CD14-positive monocyte (primary cell): ENCODE measurements at regions not wholly inside any gene's neighbourhood (a gene's known extent, or its start where the extent isn't known, plus 50 kb on each side); places are given as distances from the start of the nearest gene placed in this dataset.

ENCODE experiments used
- DNase-seq, 3 donors: peaks; one replicate each; pipeline ENCODE4 v3.0.0-alpha.2; 2011 to 2022
- H2AFZ ChIP-seq: 2 replicates; pipeline ENCODE4 v1.6.0; 2012; ENCODE audit warnings: mild to moderate bottlenecking, low read depth, low read length, inconsistent platforms; ENCODE audit not compliant: insufficient read depth, poor library complexity, severe bottlenecking
- H3K27ac ChIP-seq, 2 donors: 1 replicate in 1 of 2; 2 replicates in 1 of 2; pipeline ENCODE4 v1.5.1; 2012 to 2013; ENCODE audit warnings: low read length in 2 of 2, control low read depth in 1 of 2, inconsistent platforms in 1 of 2, low read depth in 1 of 2, mild to moderate bottlenecking in 1 of 2
- H3K27me3 ChIP-seq, 2 donors: one replicate each; pipeline versions ENCODE4 v1.6.0 to v1.6.1; 2011 to 2013; ENCODE audit warnings: low read length in 2 of 2; ENCODE audit not compliant: control insufficient read depth in 2 of 2, insufficient read depth in 2 of 2
- H3K36me3 ChIP-seq, 2 donors: replicated peaks in 1 of 2; 1 replicate in 1 of 2; 2 replicates in 1 of 2; pipeline versions ENCODE4 v1.5.1 to v1.6.1; 2012 to 2013; ENCODE audit warnings: low read length in 2 of 2, control low read depth in 1 of 2, inconsistent platforms in 1 of 2, mild to moderate bottlenecking in 1 of 2; ENCODE audit not compliant: insufficient read depth in 2 of 2, control insufficient read depth in 1 of 2
- H3K4me1 ChIP-seq, 2 donors: 1 replicate in 1 of 2; 2 replicates in 1 of 2; pipeline versions ENCODE4 v1.5.1 to v1.6.1; 2012 to 2013; ENCODE audit warnings: low read length in 2 of 2, control low read depth in 1 of 2, inconsistent platforms in 1 of 2, mild to moderate bottlenecking in 1 of 2, moderate library complexity in 1 of 2; ENCODE audit not compliant: insufficient read depth in 2 of 2, control insufficient read depth in 1 of 2
- H3K4me2 ChIP-seq: replicated peaks from 2 replicates; pipeline ENCODE3; 2012; ENCODE audit warnings: low read length, moderate library complexity, mild to moderate bottlenecking; ENCODE audit not compliant: poor library complexity, severe bottlenecking; ENCODE audit errors: extremely low read depth
- H3K4me3 ChIP-seq, 3 experiments: fragments of 200-600 bp in 1 of 3; sonication (generic) in 1 of 3; replicated peaks in 1 of 3; 1 replicate in 2 of 3; 2 replicates in 1 of 3; pipeline ENCODE4 v1.5.1; 2011 to 2013; ENCODE audit warnings: low read length in 3 of 3, mild to moderate bottlenecking in 3 of 3, control low read depth in 2 of 3, low read depth in 2 of 3, inconsistent platforms in 1 of 3, moderate library complexity in 1 of 3
- H3K79me2 ChIP-seq: 2 replicates; pipeline ENCODE4 v1.6.0; 2012; ENCODE audit warnings: mild to moderate bottlenecking, control low read depth, inconsistent platforms, low read length, moderate library complexity; ENCODE audit not compliant: insufficient read depth
- H3K9ac ChIP-seq: 2 replicates; pipeline ENCODE4 v1.6.0; 2017; ENCODE audit warnings: low read length, mild to moderate bottlenecking; ENCODE audit not compliant: insufficient read depth, poor library complexity, severe bottlenecking
- H3K9me3 ChIP-seq, 2 donors: replicated peaks in 1 of 2; 1 replicate in 1 of 2; 2 replicates in 1 of 2; pipeline versions ENCODE4 v1.5.1 to v1.6.1; 2012 to 2013; ENCODE audit warnings: low read length in 2 of 2, control low read depth in 1 of 2; ENCODE audit not compliant: control insufficient read depth in 1 of 2, insufficient read depth in 1 of 2
- H4K20me1 ChIP-seq: 2 replicates; pipeline ENCODE4 v1.6.0; 2012; ENCODE audit warnings: mild to moderate bottlenecking, low read length, control low read depth, moderate library complexity; ENCODE audit not compliant: insufficient read depth
- H3K27ac Mint-ChIP-seq, 7 donors: one replicate each; pipeline ENCODE4 v1.8.0; 2020; ENCODE audit warnings: mild to moderate bottlenecking in 7 of 7, mixed read lengths in 7 of 7, moderate library complexity in 6 of 7, inconsistent platforms in 2 of 7
- H3K27me3 Mint-ChIP-seq, 3 donors: one replicate each; pipeline ENCODE4 v1.8.0; 2021 to 2022; ENCODE audit warnings: low read depth in 3 of 3, mild to moderate bottlenecking in 3 of 3, mixed read lengths in 3 of 3, moderate library complexity in 3 of 3, inconsistent platforms in 1 of 3
- H3K36me3 Mint-ChIP-seq, 2 donors: one replicate each; pipeline ENCODE4 v1.8.0; 2020; ENCODE audit warnings: mixed read lengths in 2 of 2, inconsistent platforms in 1 of 2, mild to moderate bottlenecking in 1 of 2
- H3K4me1 Mint-ChIP-seq: one replicate; pipeline ENCODE4 v1.8.0; 2020; ENCODE audit warnings: mild to moderate bottlenecking, mixed read lengths
- H3K4me3 Mint-ChIP-seq, 2 donors: one replicate each; pipeline ENCODE4 v1.8.0; 2020; ENCODE audit warnings: mild to moderate bottlenecking in 2 of 2, mixed read lengths in 2 of 2, moderate library complexity in 1 of 2
- H3K9me3 Mint-ChIP-seq, 7 donors: one replicate each; pipeline ENCODE4 v1.8.0; 2020 to 2022; ENCODE audit warnings: mixed read lengths in 7 of 7, mild to moderate bottlenecking in 6 of 7, moderate library complexity in 6 of 7, inconsistent platforms in 2 of 7
- WGBS: methylation state at CpG from one replicate; pipeline ENCODE4 v1.1.5; 2013; ENCODE audit warnings: missing lambda C conversion rate; ENCODE audit not compliant: insufficient coverage; 5-methylcytosine and 5-hydroxymethylcytosine counted together
- intact Hi-C, 2 donors: fragments of 100-400 bp; cut with micrococcal nuclease; formaldehyde crosslinking; loops; one replicate each; pipeline versions ENCODE4 v1.15.0 to v1.15.1; 2023
- TF ChIP-seq, protein P1 (sequence below): fragments of 200-600 bp; IDR thresholded peaks from one replicate; pipeline ENCODE4 v1.8.0; 2022; ENCODE audit warnings: antibody characterized with exemption, mild to moderate bottlenecking

DNA sequence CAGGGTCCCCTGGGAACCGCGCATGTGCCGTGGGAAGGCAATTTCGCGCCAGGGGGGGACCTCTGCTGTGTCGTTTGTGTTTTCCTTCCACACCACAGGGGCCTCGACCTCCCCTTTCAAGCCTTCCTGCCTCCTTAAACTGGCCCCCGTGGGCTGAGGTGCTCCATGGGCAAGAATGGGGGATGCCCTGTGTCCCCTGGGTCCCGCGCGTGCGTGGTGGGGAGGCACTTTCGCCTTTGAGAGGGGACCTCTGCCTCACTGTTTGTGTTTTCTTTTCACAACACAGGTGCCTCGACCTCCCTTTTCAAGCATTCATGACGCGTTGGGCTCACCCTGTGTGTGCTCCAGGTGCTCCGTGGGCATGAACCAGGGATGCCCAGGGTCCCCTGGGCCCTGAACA, 348.8 kb downstream of the ALG10 start:
- WGBS, result 70% methylated on average over 12 of the region's 17 CpGs
- H3K9me3 ChIP-seq, result peaks cover 100% of the 10 kb centered on the region in 2 donors
- peaks cover 59 to 96% (median 83%) of the 10 kb centered on the region in 7 donors for H3K9me3 Mint-ChIP-seq

GRCh38 chr12:34372003-34372402, 349.7 kb downstream of the ALG10 start:
- DNase-seq, result no peak
- Histone ChIP-seq H3K79me2 (no peaks in the 10 kb centered on the region), H3K4me2 (no peak overlapping the region), H3K27ac (no peak overlapping the region), H4K20me1 (no peaks in the 10 kb centered on the region), H3K4me3 (no peak overlapping the region), H3K9ac (no peak overlapping the region), H3K4me1 (no peaks in the 10 kb centered on the region), H2AFZ (no peak overlapping the region), H3K9me3 (peaks cover 100% of the 10 kb centered on the region in 2 donors), H3K36me3 (no peaks in the 10 kb centered on the region), H3K27me3 (no peaks in the 10 kb centered on the region)
- Mint-ChIP-seq H3K27ac (no peak overlapping the region), H3K4me3 (no peak overlapping the region), H3K9me3 (peaks cover 58 to 96% (median 82%) of the 10 kb centered on the region in 7 donors), H3K4me1 (no peaks in the 10 kb centered on the region), H3K36me3 (no peaks in the 10 kb centered on the region), H3K27me3 (peaks cover 0 to 5% (median 0%) of the 10 kb centered on the region in 3 donors)
- intact Hi-C loops, result no loop called here
- TF ChIP-seq, protein P1, sequence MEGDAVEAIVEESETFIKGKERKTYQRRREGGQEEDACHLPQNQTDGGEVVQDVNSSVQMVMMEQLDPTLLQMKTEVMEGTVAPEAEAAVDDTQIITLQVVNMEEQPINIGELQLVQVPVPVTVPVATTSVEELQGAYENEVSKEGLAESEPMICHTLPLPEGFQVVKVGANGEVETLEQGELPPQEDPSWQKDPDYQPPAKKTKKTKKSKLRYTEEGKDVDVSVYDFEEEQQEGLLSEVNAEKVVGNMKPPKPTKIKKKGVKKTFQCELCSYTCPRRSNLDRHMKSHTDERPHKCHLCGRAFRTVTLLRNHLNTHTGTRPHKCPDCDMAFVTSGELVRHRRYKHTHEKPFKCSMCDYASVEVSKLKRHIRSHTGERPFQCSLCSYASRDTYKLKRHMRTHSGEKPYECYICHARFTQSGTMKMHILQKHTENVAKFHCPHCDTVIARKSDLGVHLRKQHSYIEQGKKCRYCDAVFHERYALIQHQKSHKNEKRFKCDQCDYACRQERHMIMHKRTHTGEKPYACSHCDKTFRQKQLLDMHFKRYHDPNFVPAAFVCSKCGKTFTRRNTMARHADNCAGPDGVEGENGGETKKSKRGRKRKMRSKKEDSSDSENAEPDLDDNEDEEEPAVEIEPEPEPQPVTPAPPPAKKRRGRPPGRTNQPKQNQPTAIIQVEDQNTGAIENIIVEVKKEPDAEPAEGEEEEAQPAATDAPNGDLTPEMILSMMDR, result no peak
- 62% methylated on average over 21 of the region's 21 CpGs for WGBS

More for the DNA sequence above, 348.8 kb downstream of the ALG10 start:
- Histone ChIP-seq H3K27me3 (no peaks in the 10 kb centered on the region), H3K36me3 (no peaks in the 10 kb centered on the region), H3K4me2 (no peak overlapping the region), H3K9ac (no peak overlapping the region), H2AFZ (no peak overlapping the region), H3K4me1 (no peaks in the 10 kb centered on the region), H3K79me2 (no peaks in the 10 kb centered on the region), H3K27ac (no peak overlapping the region), H3K4me3 (no peak overlapping the region), H4K20me1 (no peaks in the 10 kb centered on the region)
- Mint-ChIP-seq H3K4me1 (no peaks in the 10 kb centered on the region), H3K36me3 (no peaks in the 10 kb centered on the region), H3K4me3 (no peak overlapping the region), H3K27ac (no peak overlapping the region), H3K27me3 (peaks cover 0 to 5% (median 0%) of the 10 kb centered on the region in 3 donors)
- TF ChIP-seq, protein P1, result no peak
- no peak for DNase-seq
- intact Hi-C loops, result no loop called here
